ENCODE measurements at regions not wholly inside any gene's neighbourhood (a gene's known extent, or its start where the extent isn't known, plus 50 kb on each side); places are given as distances from the start of the nearest gene placed in this dataset.

GRCh38 chr5:142433526-142434321 is 108.9 kb upstream of the SPRY4 start:
- ATAC-seq = no peak

GRCh38 chr5:142432961-142433360 is 108.1 kb upstream of the SPRY4 start:
- peak; percentile 78 for ATAC-seq

GRCh38 chr5:142432369-142432863 is 107.6 kb upstream of the SPRY4 start:
- ATAC-seq = peak; percentile 39 to 44

GRCh38 chr5:142428773-142429473 is 104.1 kb upstream of the SPRY4 start:
- no peak for ATAC-seq

- no peak for ATAC-seq
These were observed 103.4 kb upstream of the SPRY4 start for GRCh38 chr5:142428036-142428772.

- ATAC-seq = no peak
These were observed 102.7 kb upstream of the SPRY4 start for GRCh38 chr5:142427529-142427928.

GRCh38 chr5:142427015-142427364 is 102.2 kb upstream of the SPRY4 start:
- no peak for ATAC-seq

GRCh38 chr5:142426129-142427014 is 101.6 kb upstream of the SPRY4 start:
- ATAC-seq = no peak

- no peak for ATAC-seq
These were observed 100.7 kb upstream of the SPRY4 start for GRCh38 chr5:142425286-142426065.

- ATAC-seq = peak in 1 of 2 donors; percentile 32
These were observed 97.6 kb upstream of the SPRY4 start for GRCh38 chr5:142422429-142422828.

- no peak for ATAC-seq
These were observed 97.0 kb upstream of the SPRY4 start for GRCh38 chr5:142421621-142422397.

GRCh38 chr5:142421228-142421617 is 96.4 kb upstream of the SPRY4 start:
- no peak for ATAC-seq

- ATAC-seq = no peak
These were observed 95.9 kb upstream of the SPRY4 start for GRCh38 chr5:142420561-142421227.

- no peak for ATAC-seq
These were observed 87.8 kb upstream of the SPRY4 start for GRCh38 chr5:142412581-142412980.

- no peak for ATAC-seq
These were observed 87.0 kb upstream of the SPRY4 start for GRCh38 chr5:142411656-142412425.

GRCh38 chr5:142411103-142411502 is 86.3 kb upstream of the SPRY4 start:
- no peak for ATAC-seq

- ATAC-seq = no peak
These were observed 84.2 kb upstream of the SPRY4 start for GRCh38 chr5:142408981-142409481.

GRCh38 chr5:142408536-142408935 is 83.7 kb upstream of the SPRY4 start:
- no peak for ATAC-seq

- ATAC-seq = no peak
These were observed 81.1 kb upstream of the SPRY4 start for GRCh38 chr5:142405814-142406395.
